ENCODE measurements at regions not wholly inside any gene's neighbourhood (a gene's known extent, or its start where the extent isn't known, plus 50 kb on each side); places are given as distances from the start of the nearest gene placed in this dataset.

- Histone ChIP-seq H3K4me3 (ENCODE audit: low read depth, low read length, poor library complexity, severe bottlenecking) (no peak overlapping the region), H3K4me2 (ENCODE audit: low read length) (no peak overlapping the region), H3K4me1 (ENCODE audit: insufficient read depth, low read length, severe bottlenecking) (no peaks in the 10 kb centered on the region), H3K27ac (ENCODE audit: low read depth, low read length, poor library complexity, severe bottlenecking) (no peak overlapping the region), H3K79me2 (ENCODE audit: insufficient read depth, low read length) (no peaks in the 10 kb centered on the region), H2AFZ (ENCODE audit: low read length) (no peak overlapping the region), H3F3A (ENCODE audit: insufficient read depth, low read length) (no peaks in the 10 kb centered on the region), H3K9ac (ENCODE audit: low read length) (no peak overlapping the region), H3K27me3 (ENCODE audit: insufficient read depth, low read length) (no peaks in the 10 kb centered on the region), H4K20me1 (ENCODE audit: insufficient read depth, low read length) (no peaks in the 10 kb centered on the region), H3K36me3 (ENCODE audit: insufficient read depth, low read length) (no peaks in the 10 kb centered on the region), H3K9me3 (ENCODE audit: low read length) (no peaks in the 10 kb centered on the region), H3K9me2 (ENCODE audit: low read depth, low read length) (no peaks in the 10 kb centered on the region)
- TF ChIP-seq CTCF (IDR thresholded peaks at IDR 0.05; ENCODE audit: low read length) = no peak
- TF ChIP-seq EZH2 (IDR thresholded peaks at IDR 0.05; ENCODE audit: borderline replicate concordance, low read length) = no peak
Observed at GRCh38 chr9:26406676-26407075, 485.9 kb downstream of the CAAP1 start.

GRCh38 chr9:26399556-26399955 lies 493.0 kb downstream of the CAAP1 start:
- Histone ChIP-seq H3K9me3 (ENCODE audit: low read length) (no peaks in the 10 kb centered on the region), H4K20me1 (ENCODE audit: insufficient read depth, low read length) (no peaks in the 10 kb centered on the region), H3K4me3 (ENCODE audit: low read depth, low read length, poor library complexity, severe bottlenecking) (no peak overlapping the region), H3K27me3 (ENCODE audit: insufficient read depth, low read length) (no peaks in the 10 kb centered on the region), H3K4me2 (ENCODE audit: low read length) (no peak overlapping the region), H3K9me2 (ENCODE audit: low read depth, low read length) (no peaks in the 10 kb centered on the region), H3K4me1 (ENCODE audit: insufficient read depth, low read length, severe bottlenecking) (no peaks in the 10 kb centered on the region), H3K79me2 (ENCODE audit: insufficient read depth, low read length) (no peaks in the 10 kb centered on the region), H3K27ac (ENCODE audit: low read depth, low read length, poor library complexity, severe bottlenecking) (no peak overlapping the region), H3F3A (ENCODE audit: insufficient read depth, low read length) (no peaks in the 10 kb centered on the region), H3K9ac (ENCODE audit: low read length) (no peak overlapping the region), H3K36me3 (ENCODE audit: insufficient read depth, low read length) (no peaks in the 10 kb centered on the region), H2AFZ (ENCODE audit: low read length) (no peak overlapping the region)
- TF ChIP-seq EZH2 (IDR thresholded peaks at IDR 0.05; ENCODE audit: borderline replicate concordance, low read length) (no peak), CTCF (IDR thresholded peaks at IDR 0.05; ENCODE audit: low read length) (no peak)

- no peak overlapping the region for H2AFZ ChIP-seq (ENCODE audit: low read length)
- H3K9ac ChIP-seq (ENCODE audit: low read length) = no peak overlapping the region
- H3K27ac ChIP-seq (ENCODE audit: low read depth, low read length, poor library complexity, severe bottlenecking) = no peak overlapping the region
- H4K20me1 ChIP-seq (ENCODE audit: insufficient read depth, low read length) = no peaks in the 10 kb centered on the region
- H3K36me3 ChIP-seq (ENCODE audit: insufficient read depth, low read length) = no peaks in the 10 kb centered on the region
- TF ChIP-seq EZH2 (IDR thresholded peaks at IDR 0.05; ENCODE audit: borderline replicate concordance, low read length) = no peak
- TF ChIP-seq CTCF (IDR thresholded peaks at IDR 0.05; ENCODE audit: low read length) = no peak
- no peaks in the 10 kb centered on the region for H3K9me3 ChIP-seq (ENCODE audit: low read length)
- H3K9me2 ChIP-seq (ENCODE audit: low read depth, low read length) = no peaks in the 10 kb centered on the region
- no peaks in the 10 kb centered on the region for H3K4me1 ChIP-seq (ENCODE audit: insufficient read depth, low read length, severe bottlenecking)
- H3K27me3 ChIP-seq (ENCODE audit: insufficient read depth, low read length) = no peaks in the 10 kb centered on the region
- H3K4me3 ChIP-seq (ENCODE audit: low read depth, low read length, poor library complexity, severe bottlenecking) = no peak overlapping the region
- no peak overlapping the region for H3K4me2 ChIP-seq (ENCODE audit: low read length)
- no peaks in the 10 kb centered on the region for H3K79me2 ChIP-seq (ENCODE audit: insufficient read depth, low read length)
- no peaks in the 10 kb centered on the region for H3F3A ChIP-seq (ENCODE audit: insufficient read depth, low read length)
Observed at GRCh38 chr9:26394025-26394424, 498.6 kb downstream of the CAAP1 start.
